ENCODE measurements at regions not wholly inside any gene's neighbourhood (a gene's known extent, or its start where the extent isn't known, plus 50 kb on each side); places are given as distances from the start of the nearest gene placed in this dataset.

GRCh38 chr4:188869581-188869980, 730.3 kb downstream of the TRIML1 start:
- DNase-seq: no peak

- no peak for DNase-seq
Measured at GRCh38 chr4:188872809-188873208, 733.6 kb downstream of the TRIML1 start.

- no peak for DNase-seq
Measured at GRCh38 chr4:188876881-188877280, 737.6 kb downstream of the TRIML1 start.

GRCh38 chr4:188879598-188879997, 740.4 kb downstream of the TRIML1 start:
- no peak for DNase-seq

GRCh38 chr4:188887905-188888304, 748.7 kb downstream of the TRIML1 start:
- no peak for DNase-seq

- no peak for DNase-seq
Measured at GRCh38 chr4:188892837-188893236, 753.6 kb downstream of the TRIML1 start.

GRCh38 chr4:188903986-188904385, 764.7 kb downstream of the TRIML1 start:
- no peak for DNase-seq

GRCh38 chr4:188904617-188905016, 765.4 kb downstream of the TRIML1 start:
- no peak for DNase-seq

GRCh38 chr4:188905248-188905647, 766.0 kb downstream of the TRIML1 start:
- no peak for DNase-seq

- DNase-seq: no peak
Measured at GRCh38 chr4:188911199-188911598, 772.0 kb downstream of the TRIML1 start.

GRCh38 chr4:188911707-188912106, 772.5 kb downstream of the TRIML1 start:
- no peak for DNase-seq

- no peak for DNase-seq
Measured at GRCh38 chr4:188915175-188915574, 775.9 kb downstream of the TRIML1 start.

- DNase-seq: no peak
Measured at GRCh38 chr4:188918787-188919186, 779.5 kb downstream of the TRIML1 start.

GRCh38 chr4:188930822-188931221, 791.6 kb downstream of the TRIML1 start:
- DNase-seq: no peak

GRCh38 chr4:188934320-188934962, 795.2 kb downstream of the TRIML1 start:
- no peak for DNase-seq

- no peak for DNase-seq
Measured at GRCh38 chr4:188941524-188942119, 802.4 kb downstream of the TRIML1 start.

GRCh38 chr4:188942606-188943005, 803.4 kb downstream of the TRIML1 start:
- DNase-seq: no peak

GRCh38 chr4:188949596-188949995, 810.4 kb downstream of the TRIML1 start:
- no peak for DNase-seq

GRCh38 chr4:188955066-188955465, 815.8 kb downstream of the TRIML1 start:
- no peak for DNase-seq

GRCh38 chr4:188956566-188956965, 817.3 kb downstream of the TRIML1 start:
- DNase-seq: no peak

- no peak for DNase-seq
Measured at GRCh38 chr4:188958346-188958745, 819.1 kb downstream of the TRIML1 start.

GRCh38 chr4:188959424-188959823, 820.2 kb downstream of the TRIML1 start:
- no peak for DNase-seq

GRCh38 chr4:188960411-188961093, 821.3 kb downstream of the TRIML1 start:
- DNase-seq: no peak

- no peak for DNase-seq
Measured at GRCh38 chr4:188971125-188971524, 831.9 kb downstream of the TRIML1 start.
